CD4-positive, alpha-beta T cell (primary cell): ENCODE measurements at regions not wholly inside any gene's neighbourhood (a gene's known extent, or its start where the extent isn't known, plus 50 kb on each side); places are given as distances from the start of the nearest gene placed in this dataset.

ENCODE experiments used
- ATAC-seq: fragments of 200-7000 bp; cut with Tn5 transposase; one replicate; pipeline ENCODE4 v1.10.0; 2022; ENCODE audit warnings: mild to moderate bottlenecking; ENCODE audit not compliant: poor library complexity
- CTCF ChIA-PET: fragments of 350-600 bp; sonication (Branson Sonifier 250); formaldehyde crosslinking; loops from one replicate; lab custom pipeline; 2021; ENCODE audit warnings: antibody characterized with exemption, inconsistent platforms; lab: Charles Lee
- POLR2A ChIA-PET: fragments of 350-600 bp; sonication (Branson Sonifier 250); formaldehyde crosslinking; loops from one replicate; lab custom pipeline; 2021; ENCODE audit warnings: antibody characterized with exemption, inconsistent platforms; lab: Charles Lee
- DNase-seq, 14 experiments: peaks; one replicate each; pipeline ENCODE4 v3.0.0-alpha.2; 2013 to 2020; ENCODE audit warnings: mixed read lengths in 2 of 14
- H3K27ac ChIP-seq, 2 donors: one replicate each; pipeline versions ENCODE4 v1.5.1 to v1.7.0; 2013; ENCODE audit warnings: low read length in 2 of 2, low read depth in 1 of 2, mild to moderate bottlenecking in 1 of 2
- H3K27me3 ChIP-seq, 2 experiments: 1 replicate in 1 of 2; 2 replicates in 1 of 2; pipeline versions ENCODE4 v1.6.1 to v1.7.0; 2013; ENCODE audit warnings: low read length in 2 of 2, control low read depth in 1 of 2, mild to moderate bottlenecking in 1 of 2, moderate library complexity in 1 of 2; ENCODE audit not compliant: insufficient read depth in 2 of 2, control insufficient read depth in 1 of 2
- H3K36me3 ChIP-seq: one replicate; pipeline ENCODE4 v1.6.1; 2013; ENCODE audit warnings: low read length, control low read depth; ENCODE audit not compliant: insufficient read depth
- H3K4me1 ChIP-seq: one replicate; pipeline ENCODE4 v1.6.1; 2013; ENCODE audit warnings: low read length, control low read depth; ENCODE audit not compliant: insufficient read depth
- H3K4me3 ChIP-seq: one replicate; pipeline ENCODE4 v1.5.1; 2013; ENCODE audit warnings: mild to moderate bottlenecking, low read length, moderate library complexity
- H3K9me3 ChIP-seq, 2 experiments: 1 replicate in 1 of 2; 2 replicates in 1 of 2; pipeline versions ENCODE4 v1.6.1 to v1.7.0; 2013; ENCODE audit warnings: low read length in 2 of 2, mild to moderate bottlenecking in 2 of 2, control low read depth in 1 of 2, moderate library complexity in 1 of 2; ENCODE audit not compliant: control insufficient read depth in 1 of 2, insufficient read depth in 1 of 2
- H3K27ac Mint-ChIP-seq: one replicate; pipeline ENCODE4 v1.8.0; 2020; ENCODE audit warnings: mixed read lengths
- H3K27me3 Mint-ChIP-seq: one replicate; pipeline ENCODE4 v1.8.0; 2021; ENCODE audit warnings: mixed read lengths
- H3K36me3 Mint-ChIP-seq: one replicate; pipeline ENCODE4 v1.8.0; 2021; ENCODE audit warnings: low read depth, mixed read lengths
- H3K4me1 Mint-ChIP-seq: one replicate; pipeline ENCODE4 v1.8.0; 2021; ENCODE audit warnings: low read depth, mixed read lengths
- H3K4me3 Mint-ChIP-seq: one replicate; pipeline ENCODE4 v1.8.0; 2020; ENCODE audit warnings: mild to moderate bottlenecking, mixed read lengths
- H3K9me3 Mint-ChIP-seq: one replicate; pipeline ENCODE4 v1.8.0; 2020; ENCODE audit warnings: mixed read lengths
- intact Hi-C, 2 experiments: fragments of 100-400 bp; cut with DNase I in 1 of 2; cut with micrococcal nuclease in 1 of 2; formaldehyde crosslinking; loops; one replicate each; pipeline versions ENCODE4 v1.15.1 to v1.9.0; 2023 to 2025; cut with DNase I, micrococcal nuclease
- TF ChIP-seq, protein P1 (sequence below): fragments of 200-600 bp; IDR thresholded peaks from one replicate; pipeline ENCODE4 v1.8.0; 2022; ENCODE audit warnings: antibody characterized with exemption, mild to moderate bottlenecking

DNA sequence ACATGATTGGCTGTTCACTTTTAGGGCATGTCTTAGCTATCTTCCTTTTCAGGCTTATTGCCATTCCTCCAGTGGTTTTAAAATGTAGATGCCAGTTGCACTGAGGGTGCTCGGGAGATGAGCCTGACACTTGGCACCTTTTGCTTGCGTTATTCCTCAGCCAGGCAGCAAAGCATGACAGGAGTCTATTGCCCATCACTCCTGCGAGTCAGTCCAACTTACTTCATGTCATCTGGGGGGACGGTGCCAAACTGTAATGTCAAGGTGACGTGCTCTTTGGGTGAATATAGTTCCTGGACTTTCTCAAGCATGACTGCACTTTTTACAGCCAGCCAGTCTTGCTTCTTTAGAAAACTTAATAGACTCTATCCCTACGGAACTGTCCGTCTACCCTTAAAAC is 406.0 kb upstream of the C2CD4B start:
- no peaks in the 10 kb centered on the region for H3K9me3 ChIP-seq
- Mint-ChIP-seq H3K9me3 (no peaks in the 10 kb centered on the region), H3K36me3 (no peaks in the 10 kb centered on the region), H3K27ac (no peak overlapping the region), H3K27me3 (peaks cover 29% of the 10 kb centered on the region), H3K4me1 (no peaks in the 10 kb centered on the region), H3K4me3 (no peak overlapping the region)
- no peak overlapping the region for H3K4me3 ChIP-seq
- POLR2A ChIA-PET: no interaction called here
- TF ChIP-seq, protein P1, sequence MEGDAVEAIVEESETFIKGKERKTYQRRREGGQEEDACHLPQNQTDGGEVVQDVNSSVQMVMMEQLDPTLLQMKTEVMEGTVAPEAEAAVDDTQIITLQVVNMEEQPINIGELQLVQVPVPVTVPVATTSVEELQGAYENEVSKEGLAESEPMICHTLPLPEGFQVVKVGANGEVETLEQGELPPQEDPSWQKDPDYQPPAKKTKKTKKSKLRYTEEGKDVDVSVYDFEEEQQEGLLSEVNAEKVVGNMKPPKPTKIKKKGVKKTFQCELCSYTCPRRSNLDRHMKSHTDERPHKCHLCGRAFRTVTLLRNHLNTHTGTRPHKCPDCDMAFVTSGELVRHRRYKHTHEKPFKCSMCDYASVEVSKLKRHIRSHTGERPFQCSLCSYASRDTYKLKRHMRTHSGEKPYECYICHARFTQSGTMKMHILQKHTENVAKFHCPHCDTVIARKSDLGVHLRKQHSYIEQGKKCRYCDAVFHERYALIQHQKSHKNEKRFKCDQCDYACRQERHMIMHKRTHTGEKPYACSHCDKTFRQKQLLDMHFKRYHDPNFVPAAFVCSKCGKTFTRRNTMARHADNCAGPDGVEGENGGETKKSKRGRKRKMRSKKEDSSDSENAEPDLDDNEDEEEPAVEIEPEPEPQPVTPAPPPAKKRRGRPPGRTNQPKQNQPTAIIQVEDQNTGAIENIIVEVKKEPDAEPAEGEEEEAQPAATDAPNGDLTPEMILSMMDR: no peak
- ATAC-seq: no peak
- peaks cover 5 to 10% of the 10 kb centered on the region in 2 experiments for H3K27me3 ChIP-seq
- H3K27ac ChIP-seq: no peak overlapping the region
- intact Hi-C loops: no loop called here
- no peak for DNase-seq
- no peaks in the 10 kb centered on the region for H3K4me1 ChIP-seq
- CTCF ChIA-PET: no interaction called here
- H3K36me3 ChIP-seq: no peaks in the 10 kb centered on the region

DNA sequence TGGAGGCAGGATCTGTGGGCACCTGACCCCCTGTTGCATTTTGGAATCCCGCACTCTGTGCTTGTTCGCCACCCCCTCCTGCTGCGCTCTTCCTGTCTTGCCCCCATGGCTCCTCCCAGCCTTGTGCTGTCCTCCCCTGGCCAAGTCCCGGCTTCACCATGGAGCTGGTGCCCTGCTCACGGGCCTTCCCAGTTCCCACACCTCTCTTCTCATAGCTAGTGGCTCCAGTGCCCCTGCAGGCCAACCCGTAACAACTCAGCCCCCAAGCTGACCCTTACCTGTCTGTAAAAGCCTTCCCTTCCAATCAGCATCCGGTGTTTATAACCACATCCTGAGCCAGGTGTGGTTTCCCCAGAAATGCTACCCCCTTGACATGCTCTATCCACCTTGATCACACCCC is 407.7 kb upstream of the C2CD4B start:
- TF ChIP-seq, protein P1: no peak
- H3K36me3 Mint-ChIP-seq: no peaks in the 10 kb centered on the region
- no peak for ATAC-seq
- no peak overlapping the region for H3K27ac ChIP-seq
- intact Hi-C loops: no loop called here
- H3K4me3 Mint-ChIP-seq: no peak overlapping the region
- H3K9me3 Mint-ChIP-seq: no peaks in the 10 kb centered on the region
- H3K4me3 ChIP-seq: no peak overlapping the region
- H3K4me1 Mint-ChIP-seq: no peaks in the 10 kb centered on the region
- no peak for DNase-seq
- no peaks in the 10 kb centered on the region for H3K9me3 ChIP-seq
- H3K4me1 ChIP-seq: no peaks in the 10 kb centered on the region
- peaks cover 5 to 10% of the 10 kb centered on the region in 2 experiments for H3K27me3 ChIP-seq
- peaks cover 31% of the 10 kb centered on the region for H3K27me3 Mint-ChIP-seq
- CTCF ChIA-PET: no interaction called here
- no peak overlapping the region for H3K27ac Mint-ChIP-seq
- POLR2A ChIA-PET: no interaction called here
- no peaks in the 10 kb centered on the region for H3K36me3 ChIP-seq

DNA sequence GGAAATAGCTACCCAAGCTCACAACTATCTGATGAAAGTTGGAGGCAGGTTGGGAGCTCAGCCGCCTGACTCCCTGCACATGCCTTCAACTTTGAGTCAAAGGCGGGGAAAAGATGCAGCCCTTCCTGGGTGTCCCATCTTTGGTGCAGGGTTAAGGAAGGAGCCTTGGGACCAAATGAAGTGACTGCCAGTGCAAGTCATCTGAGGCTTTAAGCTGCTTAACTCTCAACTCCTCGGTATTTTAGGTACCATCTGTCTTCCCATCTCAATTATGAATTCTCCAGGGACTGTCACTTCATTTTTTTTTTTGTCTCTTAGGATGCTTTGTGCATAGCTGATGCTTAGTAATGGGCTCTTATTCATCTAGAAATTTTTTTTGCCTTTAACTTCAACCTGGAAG is 408.8 kb upstream of the C2CD4B start:
- H3K4me1 Mint-ChIP-seq: no peaks in the 10 kb centered on the region
- no peak overlapping the region for H3K4me3 ChIP-seq
- H3K4me3 Mint-ChIP-seq: no peak overlapping the region
- H3K27me3 ChIP-seq: peaks cover 5 to 10% of the 10 kb centered on the region in 2 experiments
- TF ChIP-seq, protein P1: no peak
- no peaks in the 10 kb centered on the region for H3K9me3 Mint-ChIP-seq
- no peaks in the 10 kb centered on the region for H3K4me1 ChIP-seq
- no peaks in the 10 kb centered on the region for H3K9me3 ChIP-seq
- H3K27me3 Mint-ChIP-seq: peaks cover 32% of the 10 kb centered on the region
- H3K36me3 Mint-ChIP-seq: no peaks in the 10 kb centered on the region
- intact Hi-C loops: no loop called here
- DNase-seq (no peak), ATAC-seq (no peak)
- POLR2A ChIA-PET: no interaction called here
- H3K36me3 ChIP-seq: no peaks in the 10 kb centered on the region
- H3K27ac ChIP-seq: no peak overlapping the region
- H3K27ac Mint-ChIP-seq: no peak overlapping the region
- CTCF ChIA-PET: no interaction called here
